Adrenal gland (tissue), 5 donors: ENCODE measurements at regions not wholly inside any gene's neighbourhood (a gene's known extent, or its start where the extent isn't known, plus 50 kb on each side); places are given as distances from the start of the nearest gene placed in this dataset.

Experiments
- POLR2A ChIP-seq, 2 donors: fragments of 450-650 bp; IDR thresholded peaks; one replicate each; pipeline ENCODE4 v1.6.1; 2017; ENCODE audit warnings: antibody characterized with exemption in 2 of 2, mild to moderate bottlenecking in 2 of 2, moderate library complexity in 1 of 2
- TF ChIP-seq, protein P1 (sequence below), 6 experiments: fragments of 450-650 bp in 4 of 6; fragments of 200-600 bp in 2 of 6; sonication (generic) in 1 of 6; IDR thresholded peaks; 1 replicate in 5 of 6; 2 replicates in 1 of 6; pipeline versions ENCODE4 v1.5.1 to v1.8.0; 2016 to 2021; ENCODE audit warnings: antibody characterized with exemption in 6 of 6, mild to moderate bottlenecking in 2 of 6, moderate library complexity in 1 of 6
- donor health status: DM: no; HTN: no; CAD: no.

DNA sequence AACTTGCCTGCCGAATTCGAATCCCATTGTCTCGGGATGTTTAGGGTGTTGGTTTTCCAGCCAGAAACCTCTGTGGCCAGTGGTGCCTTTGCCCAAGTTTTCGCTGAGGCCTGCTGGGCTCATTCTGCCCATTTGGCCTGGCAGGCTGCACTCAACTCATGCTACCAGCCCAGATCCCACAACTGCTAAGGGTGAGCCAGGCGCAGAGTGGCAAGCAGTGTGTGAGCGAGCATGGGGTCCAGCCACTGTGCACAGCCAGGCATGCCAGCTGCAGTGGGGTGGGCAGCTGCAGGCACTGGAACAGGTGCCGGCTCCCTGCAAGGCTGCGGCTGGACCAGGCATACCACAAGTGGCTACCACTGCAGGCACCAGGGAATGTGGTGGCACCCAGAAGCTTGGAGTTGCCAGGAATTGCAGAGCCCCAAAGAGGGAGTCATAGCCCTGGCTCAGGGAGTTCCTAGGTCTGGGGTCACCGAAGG is 151.4 kb upstream of the P2RY1 start:
- TF ChIP-seq, protein P1, sequence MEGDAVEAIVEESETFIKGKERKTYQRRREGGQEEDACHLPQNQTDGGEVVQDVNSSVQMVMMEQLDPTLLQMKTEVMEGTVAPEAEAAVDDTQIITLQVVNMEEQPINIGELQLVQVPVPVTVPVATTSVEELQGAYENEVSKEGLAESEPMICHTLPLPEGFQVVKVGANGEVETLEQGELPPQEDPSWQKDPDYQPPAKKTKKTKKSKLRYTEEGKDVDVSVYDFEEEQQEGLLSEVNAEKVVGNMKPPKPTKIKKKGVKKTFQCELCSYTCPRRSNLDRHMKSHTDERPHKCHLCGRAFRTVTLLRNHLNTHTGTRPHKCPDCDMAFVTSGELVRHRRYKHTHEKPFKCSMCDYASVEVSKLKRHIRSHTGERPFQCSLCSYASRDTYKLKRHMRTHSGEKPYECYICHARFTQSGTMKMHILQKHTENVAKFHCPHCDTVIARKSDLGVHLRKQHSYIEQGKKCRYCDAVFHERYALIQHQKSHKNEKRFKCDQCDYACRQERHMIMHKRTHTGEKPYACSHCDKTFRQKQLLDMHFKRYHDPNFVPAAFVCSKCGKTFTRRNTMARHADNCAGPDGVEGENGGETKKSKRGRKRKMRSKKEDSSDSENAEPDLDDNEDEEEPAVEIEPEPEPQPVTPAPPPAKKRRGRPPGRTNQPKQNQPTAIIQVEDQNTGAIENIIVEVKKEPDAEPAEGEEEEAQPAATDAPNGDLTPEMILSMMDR (IDR thresholded peaks at IDR 0.05): no peak
- TF ChIP-seq POLR2A (IDR thresholded peaks at IDR 0.05): no peak
